ENCODE measurements at regions not wholly inside any gene's neighbourhood (a gene's known extent, or its start where the extent isn't known, plus 50 kb on each side); places are given as distances from the start of the nearest gene placed in this dataset.

DNA sequence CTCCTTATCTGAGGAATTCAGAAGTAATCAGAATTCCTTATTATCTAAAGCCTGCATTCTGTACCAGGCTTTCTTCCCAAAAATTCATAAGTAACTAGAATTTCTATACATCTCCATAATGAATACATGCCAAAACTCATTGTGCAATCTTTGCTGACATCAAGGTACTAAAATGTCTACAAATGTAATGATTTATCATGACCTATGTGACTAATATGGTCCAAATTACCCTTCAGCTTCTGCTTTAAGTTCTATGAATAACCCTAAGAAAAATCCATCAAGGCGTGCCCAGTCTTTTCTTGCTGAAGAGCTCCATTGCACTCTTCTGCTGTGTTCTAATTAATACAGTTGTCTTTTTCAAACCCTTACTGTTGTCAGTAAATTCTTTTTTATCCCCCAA is 58.5 kb upstream of the SLITRK1 start:
- TF ChIP-seq POLR2AphosphoS5 (IDR thresholded peaks at IDR 0.05; ENCODE audit: low read depth, low read length) (no peak), TAF1 (IDR thresholded peaks at IDR 0.05; ENCODE audit: borderline replicate concordance, insufficient read depth, low read length) (no peak), SIN3A (IDR thresholded peaks at IDR 0.05; ENCODE audit: borderline replicate concordance, insufficient read depth, low read length) (no peak), FOXP2 (optimal IDR thresholded peaks at IDR 0.05; ENCODE audit: borderline replicate concordance, extremely low read depth, extremely low read length, insufficient read depth) (no peak), REST (IDR thresholded peaks at IDR 0.05; ENCODE audit: insufficient read depth in 1 of 2, low read depth in 2 of 2, low read length in 2 of 2) (no peak)

- TF ChIP-seq REST (IDR thresholded peaks at IDR 0.05; ENCODE audit: insufficient read depth in 1 of 2, low read depth in 2 of 2, low read length in 2 of 2) = no peak
- TF ChIP-seq FOXP2 (optimal IDR thresholded peaks at IDR 0.05; ENCODE audit: borderline replicate concordance, extremely low read depth, extremely low read length, insufficient read depth) = no peak
- TF ChIP-seq TAF1 (IDR thresholded peaks at IDR 0.05; ENCODE audit: borderline replicate concordance, insufficient read depth, low read length) = no peak
- no peak for TF ChIP-seq SIN3A (IDR thresholded peaks at IDR 0.05; ENCODE audit: borderline replicate concordance, insufficient read depth, low read length)
- no peak for TF ChIP-seq POLR2AphosphoS5 (IDR thresholded peaks at IDR 0.05; ENCODE audit: low read depth, low read length)
These were observed 55.3 kb upstream of the SLITRK1 start for GRCh38 chr13:83937579-83937978.

DNA sequence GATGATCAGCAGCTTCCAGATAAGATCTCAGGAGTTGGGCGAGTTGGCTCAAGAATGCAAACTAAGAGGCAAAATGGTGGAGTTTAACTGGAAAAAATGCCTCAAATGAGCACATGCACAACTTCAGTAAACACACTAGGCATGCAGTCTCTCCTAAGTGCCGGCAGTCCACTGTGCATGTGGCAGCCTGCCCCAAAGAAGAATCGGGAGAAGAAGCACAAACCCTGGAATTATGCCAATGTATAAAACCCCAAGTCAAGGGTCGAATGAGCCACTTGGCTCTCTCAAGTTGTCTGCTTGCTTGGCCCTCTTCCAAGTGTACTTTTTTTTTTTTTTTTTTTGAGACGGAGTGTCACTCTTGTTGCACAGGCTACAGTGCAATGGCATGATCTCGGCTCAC is 53.3 kb upstream of the SLITRK1 start:
- TF ChIP-seq FOXP2 (optimal IDR thresholded peaks at IDR 0.05; ENCODE audit: borderline replicate concordance, extremely low read depth, extremely low read length, insufficient read depth) = no peak
- no peak for TF ChIP-seq REST (IDR thresholded peaks at IDR 0.05; ENCODE audit: insufficient read depth in 1 of 2, low read depth in 2 of 2, low read length in 2 of 2)
- TF ChIP-seq SIN3A (IDR thresholded peaks at IDR 0.05; ENCODE audit: borderline replicate concordance, insufficient read depth, low read length) = no peak
- TF ChIP-seq POLR2AphosphoS5 (IDR thresholded peaks at IDR 0.05; ENCODE audit: low read depth, low read length) = no peak
